ENCODE measurements at regions not wholly inside any gene's neighbourhood (a gene's known extent, or its start where the extent isn't known, plus 50 kb on each side); places are given as distances from the start of the nearest gene placed in this dataset.

DNA sequence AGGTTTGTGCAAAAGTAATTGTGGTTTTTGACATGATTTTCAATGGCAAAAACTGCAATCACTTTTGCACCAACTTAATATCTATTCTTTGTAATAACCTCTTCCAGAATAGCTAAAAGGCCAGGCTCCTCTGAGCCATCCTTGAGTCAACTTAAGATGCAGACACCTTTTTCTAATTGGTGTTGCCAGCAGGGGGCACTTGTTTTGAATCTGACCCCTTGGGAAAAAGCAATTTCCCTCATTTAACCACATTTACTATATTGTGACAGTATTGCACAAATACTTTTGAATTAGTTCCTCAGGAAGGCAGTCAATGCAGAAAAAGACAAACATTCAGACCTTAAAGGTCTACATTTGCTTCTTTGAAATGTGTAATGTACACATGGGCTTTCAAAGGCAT is 78.6 kb upstream of the GALNT5 start:
- TF ChIP-seq GATA3 (IDR thresholded peaks at IDR 0.05; ENCODE audit: low read depth, low read length) (no peak), GATA2 (IDR thresholded peaks at IDR 0.05; ENCODE audit: low read depth, low read length) (no peak)
